Putamen (tissue), 1 donor: ENCODE measurements at regions not wholly inside any gene's neighbourhood (a gene's known extent, or its start where the extent isn't known, plus 50 kb on each side); places are given as distances from the start of the nearest gene placed in this dataset.
"Not testable (repeated sequence)": the region's sequence is repeated elsewhere in the genome, so short reads cannot be mapped to it uniquely, and the experiment has no call there.

Experiments used
- DNase-seq: peaks from one replicate; pipeline ENCODE4 v3.0.0-alpha.2; 2016; ENCODE audit warnings: low spot score

GRCh38 chr5:2569774-2570542, 181.5 kb downstream of the IRX2 start:
- no peak for DNase-seq

DNA sequence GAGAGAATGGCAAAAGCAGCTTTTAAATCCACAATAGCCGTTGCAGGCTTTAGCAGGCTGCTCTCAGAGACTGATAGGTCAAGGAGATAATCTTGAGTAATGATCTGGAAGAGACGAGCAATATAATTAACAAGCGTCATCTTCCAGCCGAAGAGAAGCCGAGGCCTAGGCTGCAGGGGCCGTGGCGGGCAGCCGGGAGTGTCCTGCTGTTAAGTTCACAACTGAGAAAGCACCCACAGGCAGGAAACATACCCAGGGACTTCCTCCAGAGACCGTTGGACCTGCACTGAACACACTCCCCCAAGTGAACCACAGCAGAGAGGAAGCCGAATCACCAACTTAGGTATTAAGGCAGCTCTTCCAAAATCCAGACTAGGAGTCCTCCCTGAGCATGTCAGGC, 182.3 kb downstream of the IRX2 start:
- DNase-seq: no peak

- DNase-seq: no peak
Observed at GRCh38 chr5:2566284-2566683, 185.2 kb downstream of the IRX2 start.

- no peak for DNase-seq
Observed at GRCh38 chr5:2565147-2565546, 186.3 kb downstream of the IRX2 start.

GRCh38 chr5:2563046-2563445, 188.4 kb downstream of the IRX2 start:
- DNase-seq: no peak

DNA sequence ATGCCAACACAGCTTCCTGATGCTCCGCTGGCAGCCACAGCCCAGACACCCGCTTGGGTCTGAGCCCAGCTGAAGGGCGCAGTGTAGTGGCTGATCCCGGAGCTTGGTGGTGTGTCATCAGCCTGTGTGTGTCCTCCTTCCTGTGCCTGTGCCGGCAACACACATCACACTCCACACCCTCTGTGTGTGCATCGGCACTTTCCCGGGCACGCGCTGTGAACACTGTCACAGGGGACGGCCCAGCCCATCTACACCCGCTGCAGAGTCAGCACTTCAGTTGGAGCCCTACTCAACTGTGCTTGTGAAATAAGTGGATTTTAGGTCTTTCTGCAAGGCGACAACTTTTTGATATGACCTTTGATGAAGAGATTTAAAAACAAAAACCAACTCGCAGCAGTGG, 189.4 kb downstream of the IRX2 start:
- no peak for DNase-seq

- DNase-seq: no peak
Observed at GRCh38 chr5:2560435-2560834, 191.0 kb downstream of the IRX2 start.

DNA sequence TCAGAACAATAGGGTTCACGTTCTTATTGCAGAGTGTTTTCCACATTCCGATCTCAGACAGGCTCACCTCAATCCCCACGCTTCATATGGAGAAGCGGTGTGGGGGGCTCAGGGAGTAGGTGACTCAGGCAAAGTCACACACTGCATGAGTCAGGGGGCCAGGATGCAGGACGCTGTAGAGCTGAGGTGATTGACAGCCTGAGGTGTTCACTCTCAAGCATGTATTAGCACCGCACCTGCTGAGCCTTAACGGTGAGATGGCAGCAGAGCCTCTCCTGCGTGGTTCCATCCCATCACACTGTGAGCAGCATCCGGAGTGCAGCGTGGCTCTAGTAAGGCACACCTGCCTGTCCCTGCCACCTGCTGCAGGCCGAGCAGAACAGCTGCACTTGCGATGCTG, 194.0 kb downstream of the IRX2 start:
- no peak for DNase-seq

- no peak for DNase-seq
Observed at GRCh38 chr5:2556375-2556966, 195.0 kb downstream of the IRX2 start.

GRCh38 chr5:2553611-2554010, 197.9 kb downstream of the IRX2 start:
- no peak for DNase-seq

DNA sequence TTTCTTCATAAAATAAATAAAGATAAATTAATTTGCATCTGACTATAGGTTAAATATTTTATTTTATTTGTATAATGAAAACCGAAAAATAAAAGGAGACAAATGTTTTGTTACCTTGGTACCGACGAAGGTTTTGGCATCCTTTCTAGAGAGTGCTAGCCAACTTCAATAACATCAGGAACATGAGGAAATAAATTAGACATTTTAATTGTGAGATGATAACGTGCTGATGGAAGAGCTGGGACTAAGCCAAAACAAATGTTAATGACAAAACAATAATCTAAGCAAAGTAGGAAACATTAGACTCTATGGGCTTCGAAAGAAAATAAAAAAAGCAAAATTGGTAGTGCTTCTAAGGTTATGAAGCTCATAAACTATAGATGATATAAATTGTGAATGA, 201.0 kb downstream of the IRX2 start:
- DNase-seq: no peak

- no peak for DNase-seq
Observed at GRCh38 chr5:2549900-2550299, 201.6 kb downstream of the IRX2 start.

DNA sequence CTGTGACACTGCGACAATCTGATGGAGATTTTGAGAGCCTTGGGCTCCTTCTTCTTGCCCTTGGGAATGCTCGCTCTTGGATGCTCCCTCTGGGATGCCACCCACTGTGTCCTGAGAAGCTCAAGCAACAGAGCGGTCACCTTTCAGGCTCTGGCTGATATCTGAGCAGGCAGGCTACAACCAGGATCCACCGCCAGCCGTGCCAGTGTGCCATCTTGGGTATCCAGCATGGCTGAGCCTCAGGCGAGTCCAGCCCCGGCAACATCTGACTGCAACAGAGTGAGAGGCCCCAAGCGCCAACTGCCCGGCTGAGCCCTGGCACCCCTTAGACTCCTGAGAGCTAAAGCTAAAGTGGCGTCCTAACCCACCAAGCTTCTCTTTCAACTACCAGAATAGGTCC, 202.1 kb downstream of the IRX2 start:
- DNase-seq: no peak

DNA sequence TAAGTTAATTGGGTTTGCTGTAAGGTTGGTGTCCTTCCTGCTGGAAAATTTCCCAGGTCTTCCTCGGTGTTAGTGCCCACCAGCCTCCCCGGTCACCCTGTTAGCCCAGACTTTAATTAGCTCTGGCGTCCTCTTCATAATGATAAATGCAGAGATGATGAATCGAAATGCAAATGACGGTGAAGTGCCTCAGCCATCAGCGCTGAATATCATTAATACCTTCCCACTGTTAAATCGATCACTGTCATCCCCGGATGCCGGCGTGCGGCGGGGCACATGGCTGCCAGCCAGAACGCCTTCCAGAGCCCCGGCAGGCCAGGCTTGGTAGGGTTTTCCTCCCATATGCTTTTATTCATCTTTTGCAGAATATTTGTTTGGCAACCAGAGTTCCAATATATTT, 204.5 kb downstream of the IRX2 start:
- DNase-seq: no peak

- DNase-seq: no peak
Observed at GRCh38 chr5:2544003-2544402, 207.5 kb downstream of the IRX2 start.

- no peak for DNase-seq
Observed at GRCh38 chr5:2542821-2543220, 208.7 kb downstream of the IRX2 start.

DNA sequence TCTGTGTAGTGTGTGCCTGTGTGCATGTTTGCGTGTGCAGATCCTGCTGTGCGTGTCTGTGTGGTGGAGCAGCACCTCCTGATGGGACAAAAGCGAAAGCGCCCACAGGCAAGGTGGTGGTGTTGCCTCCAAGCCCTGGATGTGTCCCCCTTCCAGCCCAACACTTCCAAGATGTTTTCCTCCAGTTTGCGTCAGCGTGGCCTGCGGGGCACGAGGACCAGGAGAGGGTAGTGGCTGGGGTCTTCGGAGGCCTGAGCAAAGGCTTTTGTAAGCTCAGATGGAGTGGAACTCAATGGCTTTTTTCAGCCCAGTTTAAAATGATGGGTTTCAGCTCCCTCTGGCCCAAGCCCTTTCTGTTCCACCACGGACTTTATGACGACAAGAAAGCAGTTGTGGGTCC, 209.5 kb downstream of the IRX2 start:
- DNase-seq: no peak

DNA sequence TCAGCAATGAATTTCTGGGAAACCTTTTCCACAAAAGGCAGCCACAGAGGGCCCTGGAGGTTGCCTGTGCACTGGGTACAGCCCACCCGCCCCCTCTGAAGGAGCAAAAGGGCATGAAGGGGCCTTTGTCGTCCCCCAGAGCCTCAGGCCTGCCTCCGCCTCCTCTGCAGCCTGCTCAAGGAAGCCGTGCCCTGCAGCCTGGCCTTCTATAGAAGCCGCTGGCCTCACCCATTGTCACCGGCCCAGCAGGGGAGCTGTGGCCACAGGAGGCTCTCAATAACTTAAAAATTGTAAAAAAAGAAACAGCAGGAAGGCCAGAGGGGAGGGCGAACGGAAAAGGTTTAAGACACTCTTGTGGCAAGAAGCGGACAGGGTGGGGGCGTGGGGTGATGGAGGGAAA, 213.3 kb downstream of the IRX2 start:
- no peak for DNase-seq

DNA sequence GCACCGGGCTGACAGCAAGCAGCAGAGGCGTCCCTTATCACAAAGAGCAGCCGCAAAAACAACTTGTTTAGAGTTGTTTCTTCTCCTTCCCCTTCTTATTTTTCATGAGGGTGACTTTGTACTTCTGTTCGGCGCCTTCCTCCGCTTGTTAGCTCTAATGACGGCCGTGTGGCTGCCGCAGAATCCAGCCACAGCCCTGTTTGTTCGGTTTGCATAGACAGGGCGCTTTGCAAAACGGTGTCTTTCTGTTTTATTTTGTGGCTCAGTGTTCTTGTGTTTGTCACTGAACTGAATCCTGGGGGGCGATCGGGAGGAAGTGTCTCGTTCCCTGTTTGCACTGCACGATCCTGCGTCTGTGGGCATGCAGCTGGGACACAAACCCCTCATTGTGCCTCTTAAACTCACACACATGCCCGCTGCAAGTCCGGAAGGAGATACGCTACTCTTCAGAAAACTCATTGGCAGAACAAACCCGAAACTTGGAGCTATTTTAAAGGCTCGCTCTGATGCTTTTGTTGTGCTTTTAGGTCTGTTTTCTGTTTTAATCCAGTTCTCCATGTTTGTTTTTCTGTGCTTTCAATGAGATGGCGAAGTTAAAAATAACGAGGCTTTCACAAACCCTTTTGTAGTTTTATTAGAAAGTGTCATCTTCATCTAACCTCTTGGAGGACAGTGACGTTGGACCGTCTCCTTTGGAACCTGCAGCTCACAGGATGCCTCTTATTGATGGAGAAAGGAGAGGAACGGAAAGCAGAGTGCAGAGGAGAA, 213.9 kb downstream of the IRX2 start:
- DNase-seq: no peak

DNA sequence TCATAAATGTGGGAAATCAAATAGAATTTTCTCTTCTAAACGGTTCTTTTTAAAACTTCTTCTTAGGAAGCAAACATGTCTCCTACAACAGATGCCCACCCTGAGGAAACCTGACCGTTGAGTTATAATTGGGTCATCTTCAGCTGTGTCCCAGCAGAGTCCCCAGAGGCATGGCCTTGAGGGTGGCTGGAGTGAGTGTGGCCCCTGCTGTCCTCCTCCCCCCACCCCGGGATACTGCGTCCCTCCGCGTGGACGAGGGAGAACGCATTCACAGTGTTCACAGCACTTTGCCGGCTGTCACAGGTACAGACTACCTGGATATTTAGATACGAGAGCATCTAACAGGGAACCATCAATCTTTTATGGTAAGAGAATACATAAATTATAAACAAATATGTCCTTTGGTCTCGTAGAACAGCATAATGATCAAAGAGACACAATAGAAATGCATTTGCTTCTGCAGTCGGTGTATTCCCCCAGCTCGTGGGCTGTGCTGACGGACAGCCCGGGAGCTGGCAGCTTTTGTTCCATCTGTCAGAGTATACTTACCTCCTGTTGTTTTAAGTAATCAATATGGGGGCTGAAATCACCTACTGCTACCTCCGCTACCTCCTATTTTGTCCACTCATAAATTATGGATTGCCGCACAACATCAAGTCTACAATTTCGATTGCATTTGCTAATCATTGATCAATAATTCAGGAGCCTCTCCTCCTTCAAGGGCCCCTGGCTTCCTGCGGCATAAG, 214.7 kb downstream of the IRX2 start:
- DNase-seq: no peak

GRCh38 chr5:2534970-2535369, 216.5 kb downstream of the IRX2 start:
- no peak for DNase-seq

DNA sequence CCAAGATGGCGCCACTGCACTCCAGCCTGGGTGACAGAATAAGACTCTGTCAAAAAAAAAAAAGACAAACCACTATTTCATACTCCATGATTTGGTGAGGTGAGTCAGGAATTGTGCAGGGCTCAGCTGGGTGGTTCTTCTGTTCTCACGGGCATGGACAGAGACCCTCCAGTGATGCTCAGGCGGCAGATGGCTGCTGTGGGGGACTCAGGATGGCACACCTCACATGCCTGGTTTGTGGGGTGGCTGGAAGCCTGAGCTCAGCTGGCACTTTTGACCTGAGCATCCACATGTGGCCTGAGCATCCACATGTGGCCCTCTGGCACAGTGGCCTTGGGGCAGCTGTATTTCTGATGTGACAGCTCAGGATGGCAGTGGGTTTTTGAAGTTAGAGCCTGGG, 217.2 kb downstream of the IRX2 start:
- DNase-seq: no peak

DNA sequence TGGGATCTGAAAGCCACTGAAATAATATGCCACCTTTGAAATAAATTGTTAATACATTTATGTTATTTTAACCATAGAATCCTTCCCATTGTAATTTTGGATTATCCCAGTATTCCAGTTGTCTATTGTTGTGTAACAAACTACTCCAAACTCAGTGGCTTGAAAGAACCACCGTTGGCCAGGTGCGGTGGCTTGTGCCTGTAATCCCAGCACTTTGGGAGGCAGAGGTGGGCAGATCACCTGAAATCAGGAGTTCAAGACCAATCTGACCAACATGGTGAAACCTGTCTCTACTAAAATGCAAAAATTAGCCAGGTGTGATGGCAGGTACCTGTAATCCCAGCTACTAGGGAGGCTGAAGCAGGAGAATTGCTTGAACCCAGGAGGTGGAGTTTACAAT, 217.6 kb downstream of the IRX2 start:
- DNase-seq: not testable (repeated sequence)
